Tibial nerve (tissue), 3 donors: ENCODE measurements at regions not wholly inside any gene's neighbourhood (a gene's known extent, or its start where the extent isn't known, plus 50 kb on each side); places are given as distances from the start of the nearest gene placed in this dataset.

ENCODE experiments used
- POLR2A ChIP-seq, 2 donors: fragments of 450-650 bp; IDR thresholded peaks; one replicate each; pipeline ENCODE4 v1.6.1; 2017; ENCODE audit warnings: antibody characterized with exemption in 2 of 2, mild to moderate bottlenecking in 2 of 2, moderate library complexity in 2 of 2
- TF ChIP-seq, protein P1 (sequence below), 5 experiments: fragments of 200-600 bp in 3 of 5; fragments of 450-650 bp in 2 of 5; sonication (generic) in 3 of 5; IDR thresholded peaks; one replicate each; pipeline ENCODE4 v1.5.1; 2016 to 2019; ENCODE audit warnings: antibody characterized with exemption in 5 of 5, mild to moderate bottlenecking in 3 of 5, moderate library complexity in 2 of 5

DNA sequence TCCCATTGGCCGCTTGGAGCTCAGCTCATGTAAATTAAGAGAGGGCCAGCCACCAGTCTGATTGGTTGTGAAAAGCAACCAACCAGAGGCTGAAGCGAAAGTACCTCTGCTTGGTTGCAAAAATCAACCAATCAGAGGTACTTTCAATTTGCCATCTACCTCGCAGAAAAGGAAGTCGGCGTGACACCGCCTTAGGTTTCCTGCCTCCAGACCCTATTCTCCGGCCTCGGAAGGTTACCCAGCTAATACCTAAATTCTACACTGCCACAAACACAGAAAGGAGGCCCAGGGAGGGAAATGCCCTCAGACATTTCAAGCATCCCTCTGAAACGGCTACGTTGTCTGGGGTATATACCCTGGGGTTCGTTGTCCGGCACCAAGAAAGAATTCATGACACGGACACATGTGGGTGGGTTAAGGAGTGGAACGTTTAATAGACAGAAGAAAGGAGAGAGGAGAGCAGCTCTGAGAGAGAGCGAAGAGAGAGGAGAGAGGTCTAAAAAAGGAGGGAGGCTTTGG is 481.3 kb downstream of the TMEM114 start:
- TF ChIP-seq, protein P1, sequence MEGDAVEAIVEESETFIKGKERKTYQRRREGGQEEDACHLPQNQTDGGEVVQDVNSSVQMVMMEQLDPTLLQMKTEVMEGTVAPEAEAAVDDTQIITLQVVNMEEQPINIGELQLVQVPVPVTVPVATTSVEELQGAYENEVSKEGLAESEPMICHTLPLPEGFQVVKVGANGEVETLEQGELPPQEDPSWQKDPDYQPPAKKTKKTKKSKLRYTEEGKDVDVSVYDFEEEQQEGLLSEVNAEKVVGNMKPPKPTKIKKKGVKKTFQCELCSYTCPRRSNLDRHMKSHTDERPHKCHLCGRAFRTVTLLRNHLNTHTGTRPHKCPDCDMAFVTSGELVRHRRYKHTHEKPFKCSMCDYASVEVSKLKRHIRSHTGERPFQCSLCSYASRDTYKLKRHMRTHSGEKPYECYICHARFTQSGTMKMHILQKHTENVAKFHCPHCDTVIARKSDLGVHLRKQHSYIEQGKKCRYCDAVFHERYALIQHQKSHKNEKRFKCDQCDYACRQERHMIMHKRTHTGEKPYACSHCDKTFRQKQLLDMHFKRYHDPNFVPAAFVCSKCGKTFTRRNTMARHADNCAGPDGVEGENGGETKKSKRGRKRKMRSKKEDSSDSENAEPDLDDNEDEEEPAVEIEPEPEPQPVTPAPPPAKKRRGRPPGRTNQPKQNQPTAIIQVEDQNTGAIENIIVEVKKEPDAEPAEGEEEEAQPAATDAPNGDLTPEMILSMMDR (IDR thresholded peaks at IDR 0.05), result no peak
- TF ChIP-seq POLR2A (IDR thresholded peaks at IDR 0.05), result no peak
